ENCODE measurements at regions not wholly inside any gene's neighbourhood (a gene's known extent, or its start where the extent isn't known, plus 50 kb on each side); places are given as distances from the start of the nearest gene placed in this dataset.

DNA sequence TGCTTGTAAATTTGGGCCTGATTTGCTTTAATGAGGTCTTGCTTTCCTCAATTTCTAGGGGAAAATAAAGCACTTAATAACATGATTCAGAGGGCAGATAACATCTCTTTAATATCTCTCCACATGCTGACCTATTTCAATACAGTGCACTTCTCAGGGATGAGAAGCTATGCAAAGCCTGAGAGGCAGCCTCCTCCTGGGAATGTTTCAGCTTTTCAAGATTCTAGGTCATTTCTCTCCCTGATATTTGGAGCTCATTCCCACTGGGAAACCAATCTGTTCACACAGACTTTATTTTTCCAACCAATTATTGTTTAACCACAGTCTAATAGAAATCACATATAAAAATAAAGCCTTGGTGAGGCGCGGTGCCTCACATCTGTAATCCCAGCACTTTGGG is 67.0 kb upstream of the LSAMP start:
- Histone ChIP-seq H4K20me1 (ENCODE audit: insufficient read depth, low read length) (no peaks in the 10 kb centered on the region), H3K27me3 (ENCODE audit: control insufficient read depth in 1 of 2, insufficient read depth in 2 of 2, low read length in 2 of 2) (no peaks in the 10 kb centered on the region), H3K4me3 (replicated peaks in 1 of 3; ENCODE audit: insufficient read depth in 1 of 3, low read depth in 2 of 3, low read length in 3 of 3) (no peak overlapping the region), H3K4me2 (ENCODE audit: low read depth, low read length) (no peak overlapping the region), H3K4me1 (ENCODE audit: insufficient read depth, low read length) (no peaks in the 10 kb centered on the region), H3K9ac (ENCODE audit: insufficient read depth, low read depth, low read length) (no peak overlapping the region), H3K79me2 (ENCODE audit: insufficient read depth, low read length) (no peaks in the 10 kb centered on the region), H3K27ac (ENCODE audit: extremely low read length, insufficient read depth, low read length) (no peak overlapping the region), H3K9me3 (ENCODE audit: low read length) (no peaks in the 10 kb centered on the region), H2AFZ (ENCODE audit: low read length) (no peak overlapping the region), H3K36me3 (replicated peaks in 1 of 2; ENCODE audit: control insufficient read depth in 1 of 2, insufficient read depth in 2 of 2, low read length in 2 of 2) (no peaks in the 10 kb centered on the region)
- in situ Hi-C loops (cut with HindIII; ENCODE audit: extremely low pct_ligation_motif_present, low pct_unique_long_range_greater_than_20kb) = no loop called here
- ATAC-seq = no peak
- ChIA-PET CTCF (ENCODE audit: low intra/inter-chr PET ratio, low total read pairs) (no interaction called here), POLR2A (no interaction called here)
- 75% methylated on average over 2 of the region's 2 CpGs for WGBS (ENCODE audit: low lambda C conversion rate)
- intact Hi-C loops (cut with micrococcal nuclease; ENCODE audit: unreplicated experiment) = no loop called here
- no peak for FAIRE-seq
- BruUV-seq (replicated peaks) = no TSS peak
- no peak for DNase-seq (ENCODE audit: low spot score)
- TF ChIP-seq, protein P1, sequence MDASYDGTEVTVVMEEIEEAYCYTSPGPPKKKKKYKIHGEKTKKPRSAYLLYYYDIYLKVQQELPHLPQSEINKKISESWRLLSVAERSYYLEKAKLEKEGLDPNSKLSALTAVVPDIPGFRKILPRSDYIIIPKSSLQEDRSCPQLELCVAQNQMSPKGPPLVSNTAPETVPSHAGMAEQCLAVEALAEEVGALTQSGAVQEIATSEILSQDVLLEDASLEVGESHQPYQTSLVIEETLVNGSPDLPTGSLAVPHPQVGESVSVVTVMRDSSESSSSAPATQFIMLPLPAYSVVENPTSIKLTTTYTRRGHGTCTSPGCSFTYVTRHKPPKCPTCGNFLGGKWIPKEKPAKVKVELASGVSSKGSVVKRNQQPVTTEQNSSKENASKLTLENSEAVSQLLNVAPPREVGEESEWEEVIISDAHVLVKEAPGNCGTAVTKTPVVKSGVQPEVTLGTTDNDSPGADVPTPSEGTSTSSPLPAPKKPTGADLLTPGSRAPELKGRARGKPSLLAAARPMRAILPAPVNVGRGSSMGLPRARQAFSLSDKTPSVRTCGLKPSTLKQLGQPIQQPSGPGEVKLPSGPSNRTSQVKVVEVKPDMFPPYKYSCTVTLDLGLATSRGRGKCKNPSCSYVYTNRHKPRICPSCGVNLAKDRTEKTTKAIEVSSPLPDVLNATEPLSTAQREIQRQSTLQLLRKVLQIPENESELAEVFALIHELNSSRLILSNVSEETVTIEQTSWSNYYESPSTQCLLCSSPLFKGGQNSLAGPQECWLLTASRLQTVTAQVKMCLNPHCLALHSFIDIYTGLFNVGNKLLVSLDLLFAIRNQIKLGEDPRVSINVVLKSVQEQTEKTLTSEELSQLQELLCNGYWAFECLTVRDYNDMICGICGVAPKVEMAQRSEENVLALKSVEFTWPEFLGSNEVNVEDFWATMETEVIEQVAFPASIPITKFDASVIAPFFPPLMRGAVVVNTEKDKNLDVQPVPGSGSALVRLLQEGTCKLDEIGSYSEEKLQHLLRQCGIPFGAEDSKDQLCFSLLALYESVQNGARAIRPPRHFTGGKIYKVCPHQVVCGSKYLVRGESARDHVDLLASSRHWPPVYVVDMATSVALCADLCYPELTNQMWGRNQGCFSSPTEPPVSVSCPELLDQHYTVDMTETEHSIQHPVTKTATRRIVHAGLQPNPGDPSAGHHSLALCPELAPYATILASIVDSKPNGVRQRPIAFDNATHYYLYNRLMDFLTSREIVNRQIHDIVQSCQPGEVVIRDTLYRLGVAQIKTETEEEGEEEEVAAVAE (CRISPR knock-in tag; IDR thresholded peaks at IDR 0.05; ENCODE audit: borderline replicate concordance) = no peak
- TF ChIP-seq ZNF432 (CRISPR knock-in tag; IDR thresholded peaks at IDR 0.05; ENCODE audit: borderline replicate concordance) = no peak
- no peak for TF ChIP-seq STAG1 (CRISPR knock-in tag; IDR thresholded peaks at IDR 0.05)
- no peak for TF ChIP-seq ZNF652 (CRISPR knock-in tag; IDR thresholded peaks at IDR 0.05; ENCODE audit: borderline replicate concordance, low read depth)
- TF ChIP-seq ZNF501 (CRISPR knock-in tag; IDR thresholded peaks at IDR 0.05) = no peak
- no peak for TF ChIP-seq ARNT2 (CRISPR knock-in tag; IDR thresholded peaks at IDR 0.05; ENCODE audit: low read depth)
- TF ChIP-seq, protein P2, sequence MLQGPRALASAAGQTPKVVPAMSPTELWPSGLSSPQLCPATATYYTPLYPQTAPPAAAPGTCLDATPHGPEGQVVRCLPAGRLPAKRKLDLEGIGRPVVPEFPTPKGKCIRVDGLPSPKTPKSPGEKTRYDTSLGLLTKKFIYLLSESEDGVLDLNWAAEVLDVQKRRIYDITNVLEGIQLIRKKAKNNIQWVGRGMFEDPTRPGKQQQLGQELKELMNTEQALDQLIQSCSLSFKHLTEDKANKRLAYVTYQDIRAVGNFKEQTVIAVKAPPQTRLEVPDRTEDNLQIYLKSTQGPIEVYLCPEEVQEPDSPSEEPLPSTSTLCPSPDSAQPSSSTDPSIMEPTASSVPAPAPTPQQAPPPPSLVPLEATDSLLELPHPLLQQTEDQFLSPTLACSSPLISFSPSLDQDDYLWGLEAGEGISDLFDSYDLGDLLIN (CRISPR knock-in tag; IDR thresholded peaks at IDR 0.05; ENCODE audit: borderline replicate concordance) = no peak
- no peak for TF ChIP-seq JUND (CRISPR knock-in tag; IDR thresholded peaks at IDR 0.05)
- TF ChIP-seq, protein P3, sequence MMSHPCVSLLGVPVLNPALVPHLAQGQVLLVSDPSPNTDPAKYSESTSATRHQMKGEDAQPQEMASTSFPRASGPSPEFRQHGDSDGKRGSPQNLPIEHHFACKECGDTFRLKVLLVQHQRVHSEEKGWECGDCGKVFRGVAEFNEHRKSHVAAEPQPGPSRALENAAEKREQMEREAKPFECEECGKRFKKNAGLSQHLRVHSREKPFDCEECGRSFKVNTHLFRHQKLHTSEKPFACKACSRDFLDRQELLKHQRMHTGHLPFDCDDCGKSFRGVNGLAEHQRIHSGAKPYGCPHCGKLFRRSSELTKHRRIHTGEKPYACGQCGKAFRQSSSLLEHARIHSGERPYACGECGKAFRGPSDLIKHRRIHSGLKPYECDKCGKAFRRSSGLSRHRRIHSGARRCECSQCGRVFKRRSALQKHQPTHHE (CRISPR knock-in tag; IDR thresholded peaks at IDR 0.05; ENCODE audit: borderline replicate concordance) = no peak
- TF ChIP-seq, protein P4, sequence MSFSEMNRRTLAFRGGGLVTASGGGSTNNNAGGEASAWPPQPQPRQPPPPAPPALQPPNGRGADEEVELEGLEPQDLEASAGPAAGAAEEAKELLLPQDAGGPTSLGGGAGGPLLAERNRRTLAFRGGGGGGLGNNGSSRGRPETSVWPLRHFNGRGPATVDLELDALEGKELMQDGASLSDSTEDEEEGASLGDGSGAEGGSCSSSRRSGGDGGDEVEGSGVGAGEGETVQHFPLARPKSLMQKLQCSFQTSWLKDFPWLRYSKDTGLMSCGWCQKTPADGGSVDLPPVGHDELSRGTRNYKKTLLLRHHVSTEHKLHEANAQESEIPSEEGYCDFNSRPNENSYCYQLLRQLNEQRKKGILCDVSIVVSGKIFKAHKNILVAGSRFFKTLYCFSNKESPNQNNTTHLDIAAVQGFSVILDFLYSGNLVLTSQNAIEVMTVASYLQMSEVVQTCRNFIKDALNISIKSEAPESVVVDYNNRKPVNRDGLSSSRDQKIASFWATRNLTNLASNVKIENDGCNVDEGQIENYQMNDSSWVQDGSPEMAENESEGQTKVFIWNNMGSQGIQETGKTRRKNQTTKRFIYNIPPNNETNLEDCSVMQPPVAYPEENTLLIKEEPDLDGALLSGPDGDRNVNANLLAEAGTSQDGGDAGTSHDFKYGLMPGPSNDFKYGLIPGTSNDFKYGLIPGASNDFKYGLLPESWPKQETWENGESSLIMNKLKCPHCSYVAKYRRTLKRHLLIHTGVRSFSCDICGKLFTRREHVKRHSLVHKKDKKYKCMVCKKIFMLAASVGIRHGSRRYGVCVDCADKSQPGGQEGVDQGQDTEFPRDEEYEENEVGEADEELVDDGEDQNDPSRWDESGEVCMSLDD (CRISPR knock-in tag; IDR thresholded peaks at IDR 0.05; ENCODE audit: borderline replicate concordance) = no peak
- no peak for TF ChIP-seq ZNF124 (CRISPR knock-in tag; IDR thresholded peaks at IDR 0.05)
- TF ChIP-seq ZBTB20 (CRISPR knock-in tag; IDR thresholded peaks at IDR 0.05; ENCODE audit: borderline replicate concordance, low read depth) = no peak
- no peak for TF ChIP-seq NCOA1 (CRISPR knock-in tag; IDR thresholded peaks at IDR 0.05)
- no peak for TF ChIP-seq MIXL1 (CRISPR knock-in tag; IDR thresholded peaks at IDR 0.05)
- no peak for TF ChIP-seq SNAPC5 (CRISPR knock-in tag; IDR thresholded peaks at IDR 0.05; ENCODE audit: borderline replicate concordance)
